Activated CD4-positive, alpha-beta T cell treated with anti-CD3 and anti-CD28 coated beads, Interleukin-2, amount 50 U/mL, for 24 hours (primary cell): ENCODE measurements at regions not wholly inside any gene's neighbourhood (a gene's known extent, or its start where the extent isn't known, plus 50 kb on each side); places are given as distances from the start of the nearest gene placed in this dataset.
"Not testable (repeated sequence)": the region's sequence is repeated elsewhere in the genome, so short reads cannot be mapped to it uniquely, and the experiment has no call there.

ENCODE experiments used
- DNase-seq, 2 donors: peaks; one replicate each; pipeline ENCODE4 v3.0.0-alpha.2; 2020; ENCODE audit warnings: low read depth in 1 of 2, low spot score in 1 of 2

DNA sequence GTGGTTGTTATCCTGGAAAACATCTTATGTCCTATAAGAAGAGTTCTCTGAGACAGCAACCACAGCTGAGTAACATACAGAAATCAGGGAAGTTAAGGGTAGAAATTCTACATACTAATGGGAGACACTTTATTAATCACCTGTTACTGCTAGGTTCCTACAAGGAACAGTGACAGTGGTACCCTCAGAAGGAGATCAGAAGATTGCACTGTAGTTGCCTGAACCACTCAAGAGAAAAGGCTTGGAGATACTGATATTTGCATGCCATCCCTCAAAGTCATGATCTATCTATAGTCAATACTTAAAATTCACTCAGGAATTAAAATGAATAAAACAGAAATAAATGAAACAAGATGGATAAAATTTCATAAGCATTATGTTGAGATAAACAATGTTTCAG is 136.0 kb downstream of the LMLN start:
- DNase-seq, result no peak

DNA sequence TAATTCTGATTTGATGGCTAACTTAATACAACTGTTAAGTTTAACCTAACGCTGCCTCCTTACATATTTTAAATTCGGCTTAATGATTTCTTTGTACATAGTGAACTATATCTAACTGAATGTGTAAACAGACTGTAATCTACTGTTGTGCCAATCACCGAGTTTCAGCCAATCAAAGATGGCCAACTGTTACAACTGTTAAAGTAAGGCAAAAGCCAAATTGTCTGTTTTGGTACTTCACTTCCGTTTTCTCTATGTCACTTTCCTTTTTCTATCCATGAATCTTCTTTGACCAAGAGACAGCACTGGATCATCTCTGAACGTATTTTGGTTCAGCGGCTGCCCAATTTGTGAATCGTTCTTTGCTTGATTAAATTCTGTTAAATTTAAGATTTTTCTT is 137.0 kb downstream of the LMLN start:
- no peak for DNase-seq

DNA sequence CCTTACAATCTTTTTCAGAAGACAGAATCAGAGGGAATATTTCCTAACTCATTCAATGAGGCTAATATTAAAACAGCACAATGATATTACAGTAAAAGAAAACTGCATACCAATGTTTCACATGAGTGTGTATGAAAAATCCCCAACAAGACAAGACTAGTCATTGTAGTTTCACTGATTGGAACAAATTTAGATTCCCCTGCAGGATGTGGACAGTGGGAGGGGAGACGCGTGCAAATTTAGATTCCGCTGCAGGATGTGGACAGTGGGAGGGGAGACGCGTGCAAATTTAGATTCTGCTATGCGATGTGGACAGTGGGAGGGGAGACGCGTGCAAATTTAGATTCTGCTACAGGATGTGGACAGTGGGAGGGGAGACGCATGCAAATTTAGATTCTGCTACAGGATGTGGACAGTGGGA is 138.7 kb downstream of the LMLN start:
- not testable (repeated sequence) for DNase-seq

DNA sequence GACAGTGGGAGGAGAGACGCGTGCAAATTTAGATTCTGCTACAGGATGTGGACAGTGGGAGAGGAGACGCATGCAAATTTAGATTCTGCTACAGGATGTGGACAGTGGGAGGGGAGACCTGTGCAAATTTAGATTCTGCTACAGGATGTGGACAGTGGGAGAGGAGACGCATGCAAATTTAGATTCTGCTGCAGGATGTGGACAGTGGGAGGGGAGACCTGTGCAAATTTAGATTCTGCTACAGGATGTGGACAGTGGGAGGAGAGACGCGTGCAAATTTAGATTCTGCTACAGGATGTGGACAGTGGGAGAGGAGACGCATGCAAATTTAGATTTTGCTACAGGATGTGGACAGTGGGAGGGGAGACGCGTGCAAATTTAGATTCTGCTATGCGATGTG is 143.1 kb downstream of the LMLN start:
- DNase-seq, result not testable (repeated sequence)

DNA sequence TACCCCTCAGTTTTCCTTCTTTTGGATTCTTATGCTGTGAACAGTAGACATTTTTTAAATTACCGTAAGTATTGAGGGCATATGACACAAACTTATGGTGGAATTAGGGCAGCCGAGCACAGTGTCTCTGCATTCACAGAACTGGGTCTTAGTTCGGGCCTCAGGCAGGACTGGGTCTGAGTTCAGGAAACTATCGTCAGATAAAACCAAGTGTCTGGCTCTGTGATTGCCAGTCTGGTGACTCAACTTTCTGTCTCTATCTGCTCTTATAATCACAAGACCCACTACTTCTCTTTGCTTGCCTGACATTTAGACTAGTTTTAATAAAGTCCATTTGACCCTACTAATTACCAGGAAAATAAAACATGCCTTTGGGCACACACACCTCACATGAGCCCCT is 146.2 kb downstream of the LMLN start:
- DNase-seq, result no peak

DNA sequence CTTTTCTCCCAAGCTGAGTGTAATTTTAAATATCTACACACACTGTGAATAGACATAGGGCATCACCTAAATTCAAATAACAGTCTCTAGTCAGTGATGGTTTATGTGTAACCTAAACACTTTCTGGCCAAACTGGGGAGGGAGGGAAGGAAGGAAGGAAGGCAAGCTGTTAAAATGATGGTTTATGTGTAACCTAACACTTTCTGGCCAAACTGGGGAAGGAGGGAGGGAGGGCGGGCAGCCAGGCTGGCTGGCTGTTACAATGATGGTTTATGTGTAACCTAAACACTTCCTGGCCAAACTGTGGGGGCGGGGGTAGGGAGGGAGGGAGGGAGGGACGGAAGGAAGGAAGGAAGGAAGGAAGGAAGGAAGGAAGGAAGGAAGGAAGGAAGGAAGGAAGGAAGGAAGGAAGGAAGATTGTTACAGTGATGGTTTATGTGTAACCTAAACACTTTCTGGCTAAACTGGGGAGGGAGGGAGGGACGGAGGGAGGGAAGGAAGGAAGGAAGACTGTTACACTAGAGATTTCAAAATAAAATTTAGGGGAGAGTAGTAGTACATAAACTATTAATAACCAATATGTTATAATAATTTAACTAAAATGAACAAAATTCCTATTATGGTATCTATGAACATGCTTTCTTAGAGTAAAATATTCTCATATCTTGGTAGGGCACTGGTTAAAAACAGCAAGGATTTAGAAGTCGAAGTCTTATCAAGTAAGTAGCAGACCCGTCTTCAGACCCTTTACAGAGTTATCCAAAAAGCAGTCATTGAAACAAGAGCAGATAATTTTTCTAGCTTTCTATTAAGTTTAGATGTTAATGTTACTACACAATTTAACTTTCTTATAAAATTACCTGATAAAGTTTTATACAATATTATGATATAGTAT is 148.1 kb downstream of the LMLN start:
- DNase-seq, result no peak

DNA sequence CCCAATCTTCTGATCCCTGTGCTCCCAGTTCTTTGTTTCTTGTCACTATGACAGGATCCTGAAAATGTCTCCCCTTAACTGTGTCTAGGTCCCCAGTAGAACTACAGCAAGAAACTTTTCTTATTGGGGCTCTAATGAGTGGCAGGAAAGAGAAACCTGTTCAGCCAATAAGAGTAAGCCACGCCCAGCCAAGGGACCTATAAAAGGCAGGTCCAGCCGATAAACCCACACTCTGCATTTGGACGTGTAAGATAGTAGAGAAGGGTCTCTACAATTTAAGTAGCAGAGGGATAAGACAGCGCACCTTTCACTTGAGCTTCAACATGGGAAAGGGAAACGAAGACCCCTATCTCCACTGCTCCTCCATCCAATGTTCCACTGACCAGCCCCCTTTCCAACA is 149.9 kb downstream of the LMLN start:
- no peak for DNase-seq

DNA sequence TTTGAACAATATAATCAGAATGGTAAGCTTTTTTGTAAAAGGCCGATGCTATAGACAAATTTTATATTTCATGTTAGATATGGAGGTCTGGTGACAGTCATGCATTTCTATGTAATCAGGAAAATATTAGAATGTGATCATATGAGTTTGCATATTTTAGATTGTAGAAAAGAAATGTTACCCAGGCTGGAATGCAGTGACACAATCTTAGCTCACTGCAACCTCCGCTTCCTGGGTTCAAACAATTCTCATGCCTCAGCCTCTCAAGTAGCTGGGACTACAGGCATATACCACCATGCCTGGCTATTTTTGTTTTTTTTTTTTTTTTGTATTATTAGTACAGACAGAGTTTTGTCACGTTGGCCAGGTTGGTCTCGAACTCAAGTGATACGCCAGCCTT is 152.0 kb downstream of the LMLN start:
- no peak for DNase-seq

DNA sequence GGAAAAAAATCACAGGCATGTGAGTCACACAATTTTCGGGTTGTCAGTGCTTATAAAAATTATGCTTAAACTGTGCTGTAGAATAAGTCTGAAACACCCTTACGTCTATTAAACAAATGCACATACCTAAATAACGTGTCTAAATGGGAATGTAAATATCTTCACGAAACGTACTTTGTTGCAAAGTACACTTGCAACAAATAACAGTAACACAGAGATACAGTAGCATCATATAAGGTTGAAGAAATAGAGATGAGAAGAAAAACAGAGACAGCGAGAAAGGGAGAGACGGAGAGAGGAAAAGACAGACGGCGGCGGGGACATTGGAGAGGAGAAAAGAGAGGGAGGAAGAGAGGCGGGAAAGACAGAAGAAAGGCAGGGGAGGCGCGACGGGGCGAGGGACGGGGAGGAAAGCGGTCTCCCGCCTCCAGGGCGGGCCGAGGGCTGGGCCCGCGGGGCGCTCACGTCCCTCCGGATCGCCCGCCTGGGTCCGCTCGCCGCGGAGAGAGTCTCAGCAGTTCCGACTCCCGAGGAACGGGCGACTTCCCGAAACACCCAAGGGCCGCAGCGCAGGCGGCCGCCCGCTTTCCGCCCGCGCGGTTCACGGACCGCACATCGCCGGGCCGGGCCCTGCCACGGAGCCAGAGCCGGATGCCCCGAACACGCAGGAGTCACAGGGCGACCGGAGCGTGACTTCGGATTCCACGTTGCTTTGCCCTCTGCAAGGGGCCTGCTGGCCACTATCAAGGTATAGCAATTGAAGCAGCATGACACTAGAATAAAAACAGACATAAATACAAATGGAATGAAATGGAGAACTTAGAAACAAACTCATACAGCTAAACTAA is 153.4 kb downstream of the LMLN start:
- DNase-seq, result no peak

DNA sequence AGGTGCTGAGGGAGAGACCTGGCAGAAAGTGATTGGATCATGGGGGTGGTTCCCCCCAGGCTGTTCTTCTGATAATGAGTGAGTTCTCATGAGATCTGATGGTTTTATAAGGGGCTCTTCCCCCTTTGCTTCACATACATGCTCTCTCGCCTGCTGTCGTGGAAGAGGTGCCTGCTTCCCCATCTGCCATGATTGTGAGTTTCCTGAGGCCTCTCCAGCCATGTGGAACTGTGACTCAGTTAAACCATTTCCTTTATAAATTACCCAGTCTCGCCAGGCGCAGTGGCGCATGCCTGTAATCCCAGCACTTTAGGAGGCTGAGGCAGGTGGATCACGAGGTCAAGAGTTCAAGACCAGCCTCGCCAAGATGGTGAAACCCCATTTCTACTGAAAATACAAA is 154.5 kb downstream of the LMLN start:
- not testable (repeated sequence) for DNase-seq

DNA sequence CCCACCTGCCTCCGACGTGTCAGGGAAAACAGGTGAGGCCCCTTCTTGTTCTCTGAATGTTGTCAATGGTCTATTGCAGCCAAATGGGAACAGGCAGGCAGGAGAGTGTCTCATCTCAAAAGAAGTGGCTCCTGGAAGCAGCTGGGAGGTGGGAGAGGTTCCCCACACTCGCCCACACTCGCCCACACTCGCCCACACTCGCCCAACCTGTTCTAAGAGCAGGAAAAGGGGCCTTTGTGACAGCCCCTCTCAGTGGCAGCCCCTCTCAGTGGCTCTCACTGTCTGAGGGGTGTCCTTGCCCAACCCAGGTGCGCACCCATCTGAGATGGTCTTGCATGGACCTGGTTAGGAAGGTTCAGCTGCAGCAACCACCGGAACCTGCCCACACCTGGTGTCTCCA is 162.2 kb downstream of the LMLN start:
- not testable (repeated sequence) for DNase-seq

DNA sequence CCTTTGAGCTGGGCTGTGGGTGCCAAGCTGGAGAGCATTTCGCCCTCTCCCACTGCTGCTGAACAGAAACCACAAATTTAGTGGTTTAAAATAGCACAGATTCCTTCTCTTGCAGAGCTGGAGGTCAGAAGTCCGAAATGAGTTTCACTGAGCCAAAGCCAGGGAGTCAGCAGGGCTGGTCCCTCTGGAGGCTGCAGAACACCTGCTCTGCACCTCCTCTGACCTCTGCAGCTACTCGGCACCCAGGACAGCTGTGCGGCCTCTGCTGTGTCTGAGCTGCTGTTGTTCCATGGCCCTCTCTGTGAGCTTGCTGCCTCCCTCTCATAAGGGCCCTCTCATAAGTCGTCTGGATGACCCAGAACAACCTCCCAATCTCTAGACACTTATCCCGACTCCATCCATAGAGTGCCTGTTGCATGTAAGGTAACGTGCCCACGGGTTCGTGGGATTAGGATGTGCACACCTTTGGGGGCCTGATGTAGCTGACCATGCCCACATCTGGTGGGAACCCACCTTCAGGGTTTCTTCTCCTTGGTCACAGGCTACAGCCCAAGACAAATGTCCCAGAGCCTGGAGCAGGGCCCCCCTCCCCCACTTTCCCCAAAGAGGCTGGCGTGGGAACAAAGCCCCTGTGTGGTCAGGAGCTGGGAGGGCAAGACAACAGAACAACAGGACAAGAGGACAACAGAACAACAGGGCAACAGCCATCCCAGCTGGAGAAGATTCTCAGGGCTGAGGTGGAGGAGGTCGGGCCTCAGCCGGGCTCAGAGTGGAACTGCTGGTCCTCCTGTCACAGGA is 177.2 kb downstream of the LMLN start:
- DNase-seq, result not testable (repeated sequence)

DNA sequence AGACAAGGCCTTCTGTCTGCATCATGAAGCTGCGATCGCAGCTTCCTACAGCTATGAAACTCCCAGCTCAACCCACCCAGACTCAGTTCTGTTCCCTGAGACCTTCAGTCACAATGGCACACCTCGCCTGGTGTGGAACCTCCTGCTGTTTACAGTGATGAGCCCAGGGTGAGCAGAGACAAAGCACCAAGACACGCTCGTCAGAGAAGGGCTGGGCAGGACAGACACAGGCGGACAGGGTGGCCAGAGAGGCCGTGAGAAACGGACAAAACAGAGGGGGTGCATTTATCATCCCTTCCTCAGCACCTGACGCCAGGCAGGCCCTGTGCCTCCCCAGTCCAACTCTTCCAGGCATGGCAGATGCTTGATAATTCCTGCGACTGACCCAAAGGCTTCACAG is 178.2 kb downstream of the LMLN start:
- not testable (repeated sequence) for DNase-seq

DNA sequence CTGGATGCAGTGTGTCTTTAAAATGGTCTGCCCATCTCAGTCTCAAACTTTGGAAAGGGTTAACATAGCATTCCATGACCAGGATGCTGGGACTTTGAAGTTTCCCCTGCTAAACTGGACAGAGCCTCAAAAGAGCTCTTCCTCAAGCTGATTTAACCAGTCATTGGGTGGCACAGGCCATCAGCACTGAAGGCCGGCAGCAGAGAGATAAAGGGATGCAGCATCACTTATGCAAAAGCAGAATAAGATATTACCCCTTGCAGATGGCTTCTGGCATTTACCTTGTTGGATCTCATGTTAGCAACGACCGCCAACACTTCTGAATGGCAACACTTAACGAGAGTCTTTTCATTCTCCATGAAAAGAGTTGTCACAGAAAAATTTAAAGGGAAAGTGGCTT is 179.0 kb downstream of the LMLN start:
- not testable (repeated sequence) for DNase-seq

DNA sequence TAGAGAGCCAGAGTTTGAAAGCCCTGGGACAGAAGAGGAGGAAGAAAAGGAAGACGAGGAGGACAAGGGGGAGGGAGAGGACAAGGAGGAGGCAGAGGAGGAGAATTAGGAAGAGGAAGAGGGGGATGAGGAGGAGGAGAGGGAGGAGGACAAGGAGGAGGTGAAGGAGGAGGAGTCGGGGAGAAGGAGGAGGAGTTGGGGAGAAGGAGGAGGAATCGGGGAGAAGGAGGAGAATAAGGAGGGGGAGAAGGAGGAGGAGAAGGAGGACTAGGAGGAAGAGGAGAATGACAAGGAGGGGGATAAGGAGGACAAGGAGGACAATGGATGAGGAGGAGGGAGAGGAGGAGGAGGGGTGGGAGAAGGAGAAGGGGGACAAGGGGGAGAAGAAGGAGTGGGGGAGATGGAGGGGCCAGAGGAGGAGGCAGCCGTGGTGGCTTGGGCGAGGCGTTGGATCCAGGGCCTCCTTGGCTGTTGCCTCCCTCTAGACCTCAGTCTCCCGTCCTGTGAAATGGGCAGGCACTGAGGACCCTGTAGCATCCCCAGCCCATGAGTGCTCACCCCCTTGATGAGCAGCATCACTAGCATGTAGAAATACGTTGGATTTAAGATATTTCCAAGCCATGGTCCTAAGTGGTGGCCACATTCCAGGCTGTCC is 179.6 kb downstream of the LMLN start:
- DNase-seq, result not testable (repeated sequence)

DNA sequence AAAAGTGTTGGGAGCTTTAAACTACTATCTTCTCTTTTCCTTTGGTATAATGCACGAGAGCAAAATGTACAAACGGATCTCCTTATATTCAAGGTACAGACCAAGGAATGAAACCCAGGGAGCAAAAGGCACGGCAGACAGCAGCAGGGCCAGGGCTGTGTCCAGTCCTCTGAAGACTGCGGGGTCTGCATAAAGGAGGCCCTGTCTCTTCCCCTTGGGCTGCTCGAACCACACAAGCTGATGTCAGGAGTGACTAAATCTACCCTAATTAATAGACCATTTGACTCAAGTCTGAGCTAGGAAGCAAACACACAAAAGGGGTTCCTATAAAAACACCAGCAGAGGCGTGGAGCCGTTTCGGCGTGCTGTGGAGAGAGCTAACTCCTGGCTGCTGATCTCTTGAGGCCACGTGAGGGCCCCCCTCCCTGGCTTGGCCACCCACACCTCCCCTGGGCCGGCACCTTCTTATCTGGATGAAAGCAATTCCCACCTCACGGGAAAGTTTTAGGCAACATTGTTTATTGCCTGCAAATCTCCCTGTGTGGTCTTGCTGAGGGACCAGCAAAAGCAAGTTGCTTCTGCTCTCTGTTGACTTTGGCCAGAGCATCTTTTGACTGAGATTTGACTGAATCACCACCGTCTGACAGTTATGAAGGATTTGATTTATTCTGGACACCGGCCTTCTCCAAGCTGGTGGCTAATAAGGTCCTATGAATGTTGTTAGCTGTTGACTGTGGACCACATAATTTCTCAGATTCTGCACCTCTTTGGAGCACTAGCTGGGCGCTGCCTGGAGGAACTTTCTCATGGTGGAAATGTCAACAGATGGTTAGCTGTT is 183.5 kb downstream of the LMLN start:
- not testable (repeated sequence) for DNase-seq

DNA sequence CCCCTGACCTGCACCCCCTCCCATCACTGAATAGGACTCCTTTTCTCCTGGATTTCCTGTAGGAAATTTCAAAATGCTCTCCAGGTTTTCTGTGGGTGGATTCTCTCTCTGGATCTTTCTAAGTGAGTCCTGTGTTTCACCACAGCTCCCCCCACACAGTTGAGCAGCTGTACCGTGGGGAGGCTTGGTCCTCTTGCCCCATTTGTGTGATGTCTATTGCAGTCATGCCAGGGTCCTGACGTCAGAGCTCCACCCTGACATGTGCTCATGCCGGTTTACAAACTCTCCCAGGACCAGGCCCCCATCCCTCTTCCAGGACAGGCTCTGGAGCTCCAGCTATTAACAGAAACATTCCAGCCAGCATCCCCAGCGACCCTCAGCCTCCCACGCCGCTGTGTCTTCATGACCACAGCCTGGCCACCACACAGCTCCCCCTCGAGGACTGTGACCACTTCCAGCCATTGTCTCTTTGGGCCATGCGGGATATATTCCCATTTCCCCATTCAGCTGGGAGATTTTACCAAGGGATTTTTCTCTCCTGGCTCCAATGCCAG is 185.3 kb downstream of the LMLN start:
- DNase-seq, result not testable (repeated sequence)

DNA sequence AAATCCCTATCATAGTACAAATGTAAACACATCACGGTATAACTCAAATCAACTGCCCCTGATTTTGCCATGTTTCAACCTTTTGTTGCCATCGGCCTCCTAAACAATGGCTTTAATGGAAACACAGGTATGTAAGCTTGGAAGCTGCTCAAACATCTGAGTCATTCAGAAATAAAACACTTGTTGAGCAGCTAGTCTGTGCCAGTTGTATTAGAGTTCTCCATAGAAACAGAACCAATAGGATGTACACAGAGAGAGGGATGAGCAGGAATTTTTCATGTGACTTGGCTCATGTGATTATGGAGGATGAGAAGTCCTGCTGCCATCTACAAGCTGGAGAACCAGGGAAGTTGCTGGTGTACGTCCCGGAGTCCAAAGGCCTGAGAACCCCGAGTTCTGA is 186.1 kb downstream of the LMLN start:
- DNase-seq, result not testable (repeated sequence)

DNA sequence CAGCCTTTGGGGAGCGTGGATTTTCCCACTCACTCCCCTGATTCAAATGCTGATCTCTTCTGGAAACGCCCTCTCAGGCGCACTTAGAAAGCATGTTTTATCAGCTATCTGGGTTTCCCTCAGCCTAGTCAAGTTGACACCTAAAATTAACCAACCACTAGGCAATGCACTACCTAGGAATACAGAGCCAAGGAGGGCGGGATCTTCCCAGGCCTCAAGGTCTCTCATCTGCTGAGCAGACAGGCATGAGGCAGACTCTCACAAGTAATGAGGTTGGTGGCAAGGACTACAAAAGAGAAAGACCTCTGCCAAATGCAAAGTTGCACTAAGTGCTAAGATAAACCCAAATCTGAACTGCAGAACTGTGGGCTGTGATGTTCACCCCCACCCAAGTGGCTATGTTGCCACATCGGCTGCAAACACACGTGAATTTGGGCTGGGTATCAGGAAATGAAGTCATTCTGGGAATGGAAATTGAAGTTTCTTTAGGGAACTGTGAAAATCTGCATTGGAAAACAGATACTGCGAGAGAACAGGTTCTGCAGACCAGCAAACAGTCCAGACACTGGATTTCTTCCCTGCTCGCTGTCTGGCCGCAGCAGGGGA is 186.6 kb downstream of the LMLN start:
- not testable (repeated sequence) for DNase-seq
